GM06990 (cell line): ENCODE measurements at regions not wholly inside any gene's neighbourhood (a gene's known extent, or its start where the extent isn't known, plus 50 kb on each side); places are given as distances from the start of the nearest gene placed in this dataset.

Experiments
- DNase-seq: peaks from one replicate; pipeline ENCODE4 v3.0.0-alpha.2; 2011; ENCODE audit not compliant: insufficient read length; ENCODE audit errors: extremely low read depth
- H3K27me3 ChIP-seq: replicated peaks from 2 replicates; pipeline ENCODE4 v1.6.0; 2011; ENCODE audit warnings: low read length; ENCODE audit not compliant: control insufficient read depth, insufficient read depth
- H3K36me3 ChIP-seq: 2 replicates; pipeline ENCODE4 v1.5.1; 2011; ENCODE audit warnings: low read length; ENCODE audit not compliant: control insufficient read depth, insufficient read depth
- H3K4me3 ChIP-seq: replicated peaks from 2 replicates; pipeline ENCODE4 v1.5.1; 2011; ENCODE audit warnings: low read depth, mild to moderate bottlenecking, control low read depth, low read length
- TF ChIP-seq, protein P1 (sequence below): IDR thresholded peaks from 2 replicates; pipeline ENCODE4 v1.5.1; 2011; ENCODE audit warnings: low read length, control low read depth, mild to moderate bottlenecking, inconsistent platforms; ENCODE audit not compliant: insufficient read depth, poor library complexity, severe bottlenecking

DNA sequence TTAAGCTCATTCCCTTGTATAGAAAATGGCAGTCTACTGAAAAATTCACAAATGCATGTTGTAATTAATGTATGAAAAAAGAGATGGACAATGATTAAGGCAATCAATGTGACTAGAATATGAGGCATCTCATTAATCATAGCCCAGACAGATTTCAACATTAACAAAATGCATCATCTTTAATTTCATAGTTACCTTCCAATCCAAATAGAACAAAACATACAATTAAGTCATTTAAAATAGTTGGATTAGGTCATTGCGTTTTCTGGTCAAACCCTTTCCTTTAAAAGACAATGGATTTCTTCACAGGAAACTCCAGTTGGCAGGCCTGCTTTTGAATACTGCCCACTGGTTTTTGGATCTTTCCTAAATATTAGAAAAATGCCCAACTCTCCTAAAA lies 203.9 kb downstream of the HAO1 start:
- TF ChIP-seq, protein P1, sequence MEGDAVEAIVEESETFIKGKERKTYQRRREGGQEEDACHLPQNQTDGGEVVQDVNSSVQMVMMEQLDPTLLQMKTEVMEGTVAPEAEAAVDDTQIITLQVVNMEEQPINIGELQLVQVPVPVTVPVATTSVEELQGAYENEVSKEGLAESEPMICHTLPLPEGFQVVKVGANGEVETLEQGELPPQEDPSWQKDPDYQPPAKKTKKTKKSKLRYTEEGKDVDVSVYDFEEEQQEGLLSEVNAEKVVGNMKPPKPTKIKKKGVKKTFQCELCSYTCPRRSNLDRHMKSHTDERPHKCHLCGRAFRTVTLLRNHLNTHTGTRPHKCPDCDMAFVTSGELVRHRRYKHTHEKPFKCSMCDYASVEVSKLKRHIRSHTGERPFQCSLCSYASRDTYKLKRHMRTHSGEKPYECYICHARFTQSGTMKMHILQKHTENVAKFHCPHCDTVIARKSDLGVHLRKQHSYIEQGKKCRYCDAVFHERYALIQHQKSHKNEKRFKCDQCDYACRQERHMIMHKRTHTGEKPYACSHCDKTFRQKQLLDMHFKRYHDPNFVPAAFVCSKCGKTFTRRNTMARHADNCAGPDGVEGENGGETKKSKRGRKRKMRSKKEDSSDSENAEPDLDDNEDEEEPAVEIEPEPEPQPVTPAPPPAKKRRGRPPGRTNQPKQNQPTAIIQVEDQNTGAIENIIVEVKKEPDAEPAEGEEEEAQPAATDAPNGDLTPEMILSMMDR: no peak
- H3K4me3 ChIP-seq: no peak overlapping the region
- DNase-seq: no peak
- no peaks in the 10 kb centered on the region for H3K36me3 ChIP-seq
- no peaks in the 10 kb centered on the region for H3K27me3 ChIP-seq

DNA sequence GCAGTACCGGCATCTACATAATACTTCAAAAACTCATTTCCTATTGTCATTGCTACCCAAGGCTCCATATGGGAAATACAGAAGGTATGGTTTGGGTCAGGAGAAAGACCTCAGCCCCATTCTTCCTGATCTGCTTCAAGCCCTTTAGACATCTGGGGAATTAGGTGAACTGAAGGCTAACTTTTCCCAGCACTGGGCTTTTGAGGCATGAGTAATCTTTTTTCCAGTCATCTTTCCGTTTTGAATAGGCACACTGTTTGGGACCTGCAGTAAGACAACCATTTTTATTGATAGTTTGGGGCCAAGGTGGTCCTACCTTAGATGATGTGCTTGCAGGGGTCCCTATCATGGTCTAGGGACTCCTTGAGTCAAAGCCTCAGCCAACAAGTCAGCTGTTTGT lies 198.4 kb downstream of the HAO1 start:
- H3K4me3 ChIP-seq: no peak overlapping the region
- TF ChIP-seq, protein P1: no peak
- DNase-seq: no peak
- no peaks in the 10 kb centered on the region for H3K27me3 ChIP-seq
- H3K36me3 ChIP-seq: no peaks in the 10 kb centered on the region

DNA sequence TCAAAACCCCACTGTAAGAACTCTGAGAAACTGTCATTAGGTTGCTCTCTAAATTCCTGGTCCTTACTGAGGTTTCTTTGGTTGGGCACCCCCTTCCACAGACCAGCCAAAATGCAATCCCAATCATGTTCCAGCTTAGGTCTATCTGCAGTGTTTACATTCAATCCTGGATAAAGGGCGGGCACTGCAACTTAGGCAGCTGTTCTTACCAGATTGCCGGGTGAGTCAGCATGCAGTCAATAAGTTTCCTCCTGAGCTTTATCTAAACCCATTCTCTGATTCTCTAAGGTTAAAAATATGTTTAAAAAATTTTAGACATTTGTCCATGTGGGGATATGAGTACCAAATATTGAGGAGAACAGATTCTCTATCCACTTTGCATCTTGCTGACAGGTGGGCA lies 197.8 kb downstream of the HAO1 start:
- Histone ChIP-seq H3K27me3 (no peaks in the 10 kb centered on the region), H3K36me3 (no peaks in the 10 kb centered on the region), H3K4me3 (no peak overlapping the region)
- DNase-seq: no peak
- TF ChIP-seq, protein P1: no peak

DNA sequence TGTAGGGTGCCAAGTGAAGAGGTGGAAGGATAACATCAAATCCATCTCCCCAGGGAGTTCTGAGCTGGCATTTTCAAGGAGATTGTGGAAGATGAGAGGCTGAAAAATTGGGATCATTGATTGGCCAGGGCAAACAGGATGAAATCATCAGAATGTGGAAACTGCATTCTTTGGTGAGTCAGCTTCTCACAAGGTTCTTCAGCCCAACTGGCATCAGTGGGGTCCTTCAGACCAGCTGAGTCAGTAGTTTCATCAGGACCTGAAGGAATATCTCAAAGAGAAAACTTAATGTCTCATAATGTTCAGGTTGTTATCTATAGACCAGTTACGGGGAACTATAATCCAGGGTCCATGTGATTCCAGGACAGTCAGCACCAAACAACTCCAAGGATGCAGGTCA lies 195.8 kb downstream of the HAO1 start:
- H3K4me3 ChIP-seq: no peak overlapping the region
- TF ChIP-seq, protein P1: no peak
- no peak for DNase-seq
- no peaks in the 10 kb centered on the region for H3K36me3 ChIP-seq
- no peaks in the 10 kb centered on the region for H3K27me3 ChIP-seq

DNA sequence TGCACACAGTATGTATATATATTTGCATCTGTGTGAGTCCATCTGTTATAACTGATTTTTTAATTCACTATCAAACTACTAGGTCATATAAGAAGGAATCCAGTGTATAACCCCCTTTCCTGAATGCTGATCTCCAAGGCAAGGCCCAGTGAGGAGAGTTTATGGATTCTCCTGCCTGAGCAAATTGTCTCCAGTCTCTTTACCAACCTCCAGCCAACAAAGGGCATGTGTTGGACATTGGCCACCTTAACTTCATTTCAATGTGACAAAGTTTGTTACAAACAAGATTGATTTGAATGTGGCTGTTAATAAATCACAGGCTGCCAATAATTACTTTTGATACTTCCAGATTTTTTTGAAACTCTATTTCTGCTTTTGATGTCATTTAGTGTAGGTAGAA lies 191.6 kb downstream of the HAO1 start:
- Histone ChIP-seq H3K4me3 (no peak overlapping the region), H3K27me3 (no peaks in the 10 kb centered on the region), H3K36me3 (no peaks in the 10 kb centered on the region)
- TF ChIP-seq, protein P1: no peak
- no peak for DNase-seq

DNA sequence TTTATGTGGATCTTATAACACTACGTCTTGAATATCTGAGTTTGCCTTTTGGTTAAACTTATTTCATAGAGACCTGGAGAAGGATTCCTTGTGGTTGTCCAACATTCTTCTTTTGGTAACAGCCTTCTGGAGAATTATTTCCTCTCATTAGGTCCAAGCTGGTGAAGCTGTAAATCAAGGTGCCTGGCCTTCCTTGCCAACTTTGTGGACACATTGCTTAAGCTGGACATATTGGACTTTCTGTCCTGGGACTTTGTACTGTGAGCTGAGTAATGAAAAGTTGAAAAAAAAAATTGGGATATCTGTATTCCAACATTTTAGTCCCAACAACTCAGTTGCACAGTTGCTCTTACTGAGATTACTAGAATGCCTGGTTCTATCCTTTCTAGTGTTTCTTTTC lies 186.2 kb downstream of the HAO1 start:
- H3K4me3 ChIP-seq: no peak overlapping the region
- no peak for DNase-seq
- TF ChIP-seq, protein P1: no peak
- H3K27me3 ChIP-seq: no peaks in the 10 kb centered on the region
- H3K36me3 ChIP-seq: no peaks in the 10 kb centered on the region
